Hepatocyte (in vitro differentiated cells): ENCODE measurements at regions not wholly inside any gene's neighbourhood (a gene's known extent, or its start where the extent isn't known, plus 50 kb on each side); places are given as distances from the start of the nearest gene placed in this dataset.

Experiments
- DNase-seq: peaks from one replicate; pipeline ENCODE4 v3.0.0-alpha.2; 2016; ENCODE audit warnings: low spot score
- H2AFZ ChIP-seq: fragments of 200-600 bp; sonication (generic); 2 replicates; pipeline ENCODE4 v1.6.0; 2016; ENCODE audit warnings: antibody characterized with exemption, mild to moderate bottlenecking
- H3K27ac ChIP-seq: fragments of 200-600 bp; sonication (generic); 2 replicates; pipeline ENCODE4 v1.5.1; 2016; ENCODE audit warnings: mild to moderate bottlenecking
- H3K27me3 ChIP-seq: fragments of 200-600 bp; sonication (generic); 2 replicates; pipeline ENCODE4 v1.6.1; 2016
- H3K36me3 ChIP-seq: fragments of 200-600 bp; sonication (generic); replicated peaks from 2 replicates; pipeline ENCODE4 v1.5.1; 2016; ENCODE audit warnings: low read depth; ENCODE audit not compliant: insufficient read depth
- H3K4me1 ChIP-seq: fragments of 200-600 bp; sonication (generic); 2 replicates; pipeline ENCODE4 v1.5.1; 2016; ENCODE audit warnings: mild to moderate bottlenecking, moderate library complexity; ENCODE audit not compliant: insufficient read depth
- H3K4me2 ChIP-seq: fragments of 200-600 bp; sonication (generic); 2 replicates; pipeline ENCODE4 v1.6.0; 2016
- H3K4me3 ChIP-seq: fragments of 200-600 bp; sonication (generic); 2 replicates; pipeline ENCODE4 v1.5.1; 2016; ENCODE audit warnings: mild to moderate bottlenecking
- H3K79me2 ChIP-seq: fragments of 200-600 bp; sonication (generic); 2 replicates; pipeline ENCODE4 v1.6.0; 2017; ENCODE audit warnings: mild to moderate bottlenecking
- H3K9me2 ChIP-seq: fragments of 200-600 bp; sonication (generic); replicated peaks from 2 replicates; pipeline ENCODE4 v1.6.0; 2017; ENCODE audit warnings: mild to moderate bottlenecking; ENCODE audit not compliant: insufficient read depth
- H3K9me3 ChIP-seq: fragments of 200-600 bp; sonication (generic); 2 replicates; pipeline ENCODE4 v1.5.1; 2016; ENCODE audit warnings: low read depth, mild to moderate bottlenecking
- H4K20me1 ChIP-seq: fragments of 200-600 bp; sonication (generic); 2 replicates; pipeline ENCODE4 v1.6.0; 2016; ENCODE audit warnings: mild to moderate bottlenecking; ENCODE audit not compliant: insufficient read depth, poor library complexity, severe bottlenecking
- CTCF ChIP-seq: fragments of 200-600 bp; sonication (generic); IDR thresholded peaks from 2 replicates; pipeline ENCODE4 v1.5.1; 2016; ENCODE audit warnings: antibody characterized with exemption, mild to moderate bottlenecking; ENCODE audit not compliant: poor library complexity
- EZH2 ChIP-seq: fragments of 200-600 bp; sonication (generic); IDR thresholded peaks from 2 replicates; pipeline ENCODE4 v1.6.1; 2016; ENCODE audit warnings: antibody characterized with exemption, mild to moderate bottlenecking, borderline replicate concordance
- EZH2phosphoT487 ChIP-seq: fragments of 200-600 bp; sonication (generic); IDR thresholded peaks from one replicate; pipeline ENCODE4 v1.6.1; 2018; ENCODE audit warnings: antibody characterized with exemption, mild to moderate bottlenecking, low read depth, moderate library complexity; ENCODE audit not compliant: unreplicated experiment, severe bottlenecking
- WGBS: methylation state at CpG from one replicate; pipeline ENCODE4 v1.1.6; 2016; ENCODE audit warnings: low lambda C conversion rate; ENCODE audit errors: missing lambda C conversion rate; 5-methylcytosine and 5-hydroxymethylcytosine counted together

- H3K36me3 ChIP-seq = no peaks in the 10 kb centered on the region
- H3K9me3 ChIP-seq = no peaks in the 10 kb centered on the region
- H2AFZ ChIP-seq = no peak overlapping the region
- no peaks in the 10 kb centered on the region for H3K4me1 ChIP-seq
- no peaks in the 10 kb centered on the region for H4K20me1 ChIP-seq
- peaks cover 2% of the 10 kb centered on the region for H3K27me3 ChIP-seq
- H3K4me3 ChIP-seq = no peak overlapping the region
- DNase-seq = no peak
- no peak overlapping the region for H3K4me2 ChIP-seq
- H3K9me2 ChIP-seq = no peaks in the 10 kb centered on the region
- H3K27ac ChIP-seq = no peak overlapping the region
- no peaks in the 10 kb centered on the region for H3K79me2 ChIP-seq
- WGBS = 91% methylated on average over 3 of the region's 3 CpGs
- TF ChIP-seq EZH2phosphoT487 = no peak
- TF ChIP-seq EZH2 = no peak
- TF ChIP-seq CTCF = no peak
These were observed 358.3 kb downstream of the HLX start for GRCh38 chr1:221237587-221237986.

GRCh38 chr1:221239181-221239580 lies 359.9 kb downstream of the HLX start:
- peaks cover 2% of the 10 kb centered on the region for H3K27me3 ChIP-seq
- H3K4me3 ChIP-seq = no peak overlapping the region
- H3K27ac ChIP-seq = no peak overlapping the region
- WGBS = 80% methylated on average over 4 of the region's 4 CpGs
- no peak overlapping the region for H2AFZ ChIP-seq
- H3K9me2 ChIP-seq = no peaks in the 10 kb centered on the region
- no peaks in the 10 kb centered on the region for H4K20me1 ChIP-seq
- no peaks in the 10 kb centered on the region for H3K9me3 ChIP-seq
- no peaks in the 10 kb centered on the region for H3K4me1 ChIP-seq
- H3K79me2 ChIP-seq = no peaks in the 10 kb centered on the region
- H3K36me3 ChIP-seq = no peaks in the 10 kb centered on the region
- DNase-seq = no peak
- TF ChIP-seq CTCF (no peak), EZH2 (no peak)
- no peak overlapping the region for H3K4me2 ChIP-seq

- WGBS = 90% methylated on average over 9 of the region's 9 CpGs
- no peaks in the 10 kb centered on the region for H3K79me2 ChIP-seq
- no peak for TF ChIP-seq EZH2
- TF ChIP-seq EZH2phosphoT487 = no peak
- no peak for TF ChIP-seq CTCF
- H3K27me3 ChIP-seq = peaks cover 2% of the 10 kb centered on the region
- H4K20me1 ChIP-seq = no peaks in the 10 kb centered on the region
- H3K4me3 ChIP-seq = no peak overlapping the region
- H3K4me2 ChIP-seq = no peak overlapping the region
- H2AFZ ChIP-seq = no peak overlapping the region
- H3K9me3 ChIP-seq = no peaks in the 10 kb centered on the region
- H3K9me2 ChIP-seq = no peaks in the 10 kb centered on the region
- H3K4me1 ChIP-seq = no peaks in the 10 kb centered on the region
- DNase-seq = no peak
- H3K27ac ChIP-seq = no peak overlapping the region
- no peaks in the 10 kb centered on the region for H3K36me3 ChIP-seq
These were observed 360.5 kb downstream of the HLX start for GRCh38 chr1:221239792-221240191.

- WGBS = 81% methylated on average over 1 of the region's 1 CpG
- DNase-seq = no peak
- no peaks in the 10 kb centered on the region for H4K20me1 ChIP-seq
- H3K36me3 ChIP-seq = no peaks in the 10 kb centered on the region
- H2AFZ ChIP-seq = no peak overlapping the region
- H3K9me2 ChIP-seq = no peaks in the 10 kb centered on the region
- no peak overlapping the region for H3K4me2 ChIP-seq
- no peak for TF ChIP-seq EZH2
- no peak for TF ChIP-seq CTCF
- no peak overlapping the region for H3K4me3 ChIP-seq
- H3K4me1 ChIP-seq = no peaks in the 10 kb centered on the region
- H3K27ac ChIP-seq = no peak overlapping the region
- no peaks in the 10 kb centered on the region for H3K9me3 ChIP-seq
- H3K27me3 ChIP-seq = peaks cover 2% of the 10 kb centered on the region
- H3K79me2 ChIP-seq = no peaks in the 10 kb centered on the region
These were observed 361.4 kb downstream of the HLX start for GRCh38 chr1:221240690-221241089.
